Activated T-cell treated with anti-CD3 and anti-CD28 coated beads, Interleukin-2, amount 50 U/mL, for 72 hours (primary cell): ENCODE measurements at regions not wholly inside any gene's neighbourhood (a gene's known extent, or its start where the extent isn't known, plus 50 kb on each side); places are given as distances from the start of the nearest gene placed in this dataset.

ENCODE experiments used
- ATAC-seq, 2 donors: fragments of 150-1000 bp; cut with Tn5 transposase; replicated peaks in 1 of 2; 2 replicates each; pipeline ENCODE4 v1.10.0; 2021; ENCODE audit warnings: moderate library complexity in 2 of 2, mild to moderate bottlenecking in 1 of 2
- DNase-seq, 2 donors: peaks; one replicate each; pipeline ENCODE4 v3.0.0; 2021 to 2022; ENCODE audit warnings: mixed read lengths in 1 of 2
- H3K27ac Mint-ChIP-seq: one replicate; pipeline ENCODE4 v1.8.0; 2022; ENCODE audit warnings: mild to moderate bottlenecking, moderate library complexity, mixed read lengths
- H3K27me3 Mint-ChIP-seq: one replicate; pipeline ENCODE4 v1.8.0; 2022; ENCODE audit warnings: low read depth, mixed read lengths
- H3K36me3 Mint-ChIP-seq, 2 donors: one replicate each; pipeline ENCODE4 v1.8.0; 2022; ENCODE audit warnings: mixed read lengths in 2 of 2, mild to moderate bottlenecking in 1 of 2; ENCODE audit not compliant: insufficient read depth in 2 of 2
- H3K4me1 Mint-ChIP-seq: one replicate; pipeline ENCODE4 v1.8.0; 2022; ENCODE audit warnings: low read depth, mixed read lengths
- H3K4me3 Mint-ChIP-seq, 2 donors: one replicate each; pipeline ENCODE4 v1.8.0; 2022; ENCODE audit warnings: mild to moderate bottlenecking in 2 of 2, mixed read lengths in 2 of 2, moderate library complexity in 2 of 2
- H3K9me3 Mint-ChIP-seq, 2 donors: one replicate each; pipeline ENCODE4 v1.8.0; 2022; ENCODE audit warnings: mixed read lengths in 2 of 2

GRCh38 chr3:147866561-147866960, 457.4 kb downstream of the ZIC1 start:
- DNase-seq: no peak

DNA sequence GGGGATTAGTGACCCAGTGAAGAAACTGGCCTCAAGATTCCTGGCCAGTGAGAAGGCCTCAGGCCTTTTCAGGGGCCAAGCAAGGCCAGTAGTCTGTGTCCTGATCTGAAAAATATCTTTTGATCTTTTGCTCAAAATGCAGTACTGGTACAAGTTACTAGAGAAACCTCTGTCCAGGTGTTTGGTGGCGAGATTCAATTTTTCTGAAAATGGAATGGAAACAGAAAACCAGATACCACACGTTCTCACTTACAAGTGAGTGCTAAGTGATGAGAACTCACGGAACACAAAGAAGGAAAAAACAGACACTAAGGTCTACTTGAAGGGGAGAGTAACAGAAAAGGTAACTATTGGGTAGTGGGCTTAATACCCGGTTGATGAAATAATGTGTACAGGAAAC, 463.4 kb downstream of the ZIC1 start:
- no peak overlapping the region for H3K4me3 Mint-ChIP-seq
- ATAC-seq (no peak), DNase-seq (no peak)
- H3K9me3 Mint-ChIP-seq: peaks cover 5 to 11% of the 10 kb centered on the region in 2 donors
- no peaks in the 10 kb centered on the region for H3K27me3 Mint-ChIP-seq
- H3K27ac Mint-ChIP-seq: no peak overlapping the region
- H3K36me3 Mint-ChIP-seq: no peaks in the 10 kb centered on the region
- H3K4me1 Mint-ChIP-seq: no peaks in the 10 kb centered on the region

More at GRCh38 chr3:147866561-147866960, 457.4 kb downstream of the ZIC1 start:
- H3K9me3 Mint-ChIP-seq: peaks cover 5 to 15% of the 10 kb centered on the region in 2 donors
- no peak for ATAC-seq
- no peaks in the 10 kb centered on the region for H3K27me3 Mint-ChIP-seq
- no peaks in the 10 kb centered on the region for H3K36me3 Mint-ChIP-seq
- H3K27ac Mint-ChIP-seq: no peak overlapping the region
- no peak overlapping the region for H3K4me3 Mint-ChIP-seq
- H3K4me1 Mint-ChIP-seq: no peaks in the 10 kb centered on the region

DNA sequence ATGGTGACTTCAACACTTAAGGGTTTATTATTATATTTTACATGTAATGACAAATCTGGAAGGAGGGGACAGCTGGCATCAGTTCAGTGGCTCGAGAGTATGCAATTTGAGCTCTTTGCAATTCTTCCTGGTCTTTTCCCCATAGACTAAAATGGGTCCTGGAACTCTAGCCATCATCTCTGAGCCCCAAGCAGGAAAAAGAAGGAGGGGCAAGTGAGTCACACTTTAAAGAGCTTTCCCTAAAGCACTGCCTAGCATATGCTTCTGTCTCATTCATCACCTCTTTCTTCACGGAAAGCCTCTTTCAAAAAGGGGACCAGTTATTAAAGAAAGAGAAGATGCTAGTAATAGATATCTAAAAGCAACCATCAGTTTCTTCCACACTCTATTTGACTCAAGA, 466.3 kb downstream of the ZIC1 start:
- Mint-ChIP-seq H3K4me3 (no peak overlapping the region), H3K36me3 (no peaks in the 10 kb centered on the region), H3K27ac (no peak overlapping the region), H3K9me3 (peaks cover 9 to 13% of the 10 kb centered on the region in 2 donors), H3K27me3 (no peaks in the 10 kb centered on the region), H3K4me1 (no peaks in the 10 kb centered on the region)
- no peak for DNase-seq
- no peak for ATAC-seq

GRCh38 chr3:147881933-147882332, 472.8 kb downstream of the ZIC1 start:
- no peak for ATAC-seq
- H3K36me3 Mint-ChIP-seq: peaks cover 0 to 3% of the 10 kb centered on the region in 2 donors

GRCh38 chr3:147886879-147887278, 477.7 kb downstream of the ZIC1 start:
- H3K4me3 Mint-ChIP-seq: no peak overlapping the region
- H3K4me1 Mint-ChIP-seq: no peaks in the 10 kb centered on the region
- no peak for DNase-seq
- peaks cover 2 to 7% of the 10 kb centered on the region in 2 donors for H3K9me3 Mint-ChIP-seq
- ATAC-seq: no peak
- H3K27ac Mint-ChIP-seq: no peak overlapping the region
- no peaks in the 10 kb centered on the region for H3K27me3 Mint-ChIP-seq
- no peaks in the 10 kb centered on the region for H3K36me3 Mint-ChIP-seq

More at GRCh38 chr3:147881933-147882332, 472.8 kb downstream of the ZIC1 start:
- no peak for DNase-seq
- peaks cover 7 to 10% of the 10 kb centered on the region in 2 donors for H3K9me3 Mint-ChIP-seq
- H3K4me1 Mint-ChIP-seq: no peaks in the 10 kb centered on the region
- no peak overlapping the region for H3K4me3 Mint-ChIP-seq
- no peak overlapping the region for H3K27ac Mint-ChIP-seq
- no peaks in the 10 kb centered on the region for H3K27me3 Mint-ChIP-seq

DNA sequence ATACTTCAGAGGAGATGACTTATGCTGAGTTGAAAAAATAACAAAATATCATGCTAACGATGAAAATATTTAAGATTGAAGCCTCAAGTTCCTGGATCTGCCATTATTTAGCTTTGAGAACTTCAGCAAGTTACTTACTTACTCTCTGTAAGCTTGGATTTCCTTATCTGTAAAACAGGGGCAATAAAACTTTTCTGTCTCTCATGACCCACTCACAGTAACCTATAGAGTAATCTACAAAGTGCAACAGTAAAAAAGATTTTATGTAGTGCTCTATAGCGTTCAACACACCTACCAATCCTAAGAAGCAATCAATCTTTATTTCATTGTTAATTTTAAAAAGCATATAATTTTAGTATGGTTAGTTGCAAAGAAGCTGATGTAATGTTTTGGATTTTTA, 478.6 kb downstream of the ZIC1 start:
- Mint-ChIP-seq H3K9me3 (peaks cover 0 to 3% of the 10 kb centered on the region in 2 donors), H3K27ac (no peak overlapping the region), H3K36me3 (no peaks in the 10 kb centered on the region), H3K27me3 (no peaks in the 10 kb centered on the region), H3K4me1 (no peaks in the 10 kb centered on the region), H3K4me3 (no peak overlapping the region)
- DNase-seq (no peak), ATAC-seq (no peak)

DNA sequence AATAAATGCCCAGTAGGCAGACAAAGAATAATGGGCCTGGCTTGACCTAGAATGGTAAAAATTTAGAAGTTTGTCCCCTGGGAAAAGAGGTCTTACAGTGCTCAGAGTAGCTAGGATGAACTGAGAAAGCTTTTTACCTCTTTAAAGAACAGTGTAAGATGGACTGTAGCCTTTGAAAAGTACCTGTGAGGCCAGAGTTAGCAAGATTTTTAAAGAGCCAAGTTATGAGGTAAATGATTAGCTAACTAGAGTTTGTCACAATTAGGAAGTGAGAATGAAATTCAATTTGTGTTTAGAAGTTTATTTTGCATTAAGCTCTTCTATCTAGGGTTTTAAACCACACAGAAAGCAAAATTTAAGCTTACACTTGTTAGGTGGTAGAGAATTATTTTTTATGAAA, 480.9 kb downstream of the ZIC1 start:
- H3K27me3 Mint-ChIP-seq: no peaks in the 10 kb centered on the region
- H3K9me3 Mint-ChIP-seq: peaks cover 0 to 2% of the 10 kb centered on the region in 2 donors
- H3K27ac Mint-ChIP-seq: no peak overlapping the region
- ATAC-seq (no peak), DNase-seq (no peak)
- H3K4me1 Mint-ChIP-seq: no peaks in the 10 kb centered on the region
- H3K36me3 Mint-ChIP-seq: no peaks in the 10 kb centered on the region
- no peak overlapping the region for H3K4me3 Mint-ChIP-seq

DNA sequence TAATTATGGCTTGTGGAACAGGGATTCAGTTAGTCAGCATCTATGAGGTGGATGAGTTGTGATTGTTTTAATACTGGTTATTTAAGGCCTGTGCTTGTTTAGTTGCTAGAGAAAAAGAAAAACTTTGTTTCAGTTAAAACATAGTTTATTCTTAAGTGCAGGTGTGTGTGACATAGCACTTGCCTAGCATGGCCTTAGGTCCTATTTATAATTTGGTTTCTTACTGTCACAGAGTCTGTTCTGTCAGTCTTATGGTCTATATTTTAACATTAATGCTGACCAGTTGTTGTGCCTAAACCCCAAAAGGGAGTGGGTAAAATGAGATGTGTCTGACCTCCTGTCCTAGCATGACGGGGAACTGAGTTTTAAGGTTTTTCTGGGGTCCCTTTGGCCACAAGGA, 486.3 kb downstream of the ZIC1 start:
- Mint-ChIP-seq H3K27ac (no peak overlapping the region), H3K36me3 (no peaks in the 10 kb centered on the region), H3K27me3 (no peaks in the 10 kb centered on the region), H3K9me3 (peaks cover 0 to 2% of the 10 kb centered on the region in 2 donors), H3K4me1 (no peaks in the 10 kb centered on the region), H3K4me3 (no peak overlapping the region)
- ATAC-seq: no peak
- no peak for DNase-seq

DNA sequence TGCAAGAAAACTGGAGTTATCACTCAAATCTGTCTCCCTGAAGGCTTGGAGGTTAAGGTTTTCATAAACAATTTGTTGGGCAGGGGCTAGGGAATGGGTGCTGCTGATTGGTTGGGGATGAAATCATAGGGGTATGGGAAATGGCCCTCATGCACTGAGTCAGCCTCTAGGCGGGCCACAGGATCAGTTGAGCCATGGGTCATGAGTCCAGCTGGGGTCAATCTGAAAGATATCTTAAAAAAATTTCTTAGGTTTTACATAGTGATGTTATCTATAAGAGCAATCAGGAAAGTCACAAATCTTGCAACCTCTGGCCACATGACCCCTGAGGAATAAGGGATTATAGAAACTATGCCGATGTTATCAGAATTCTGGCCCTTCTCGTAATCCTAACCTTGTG, 491.7 kb downstream of the ZIC1 start:
- Mint-ChIP-seq H3K4me1 (no peaks in the 10 kb centered on the region), H3K4me3 (no peak overlapping the region), H3K27ac (no peak overlapping the region), H3K36me3 (no peaks in the 10 kb centered on the region), H3K27me3 (no peaks in the 10 kb centered on the region), H3K9me3 (peaks cover 0 to 3% of the 10 kb centered on the region in 2 donors)
- no peak for ATAC-seq
- DNase-seq: no peak

- no peaks in the 10 kb centered on the region for H3K27me3 Mint-ChIP-seq
- DNase-seq (no peak), ATAC-seq (no peak)
- H3K27ac Mint-ChIP-seq: no peak overlapping the region
- H3K9me3 Mint-ChIP-seq: peaks cover 1% of the 10 kb centered on the region in 2 donors
- H3K4me1 Mint-ChIP-seq: no peaks in the 10 kb centered on the region
- H3K4me3 Mint-ChIP-seq: no peak overlapping the region
- H3K36me3 Mint-ChIP-seq: no peaks in the 10 kb centered on the region
Observed at GRCh38 chr3:147903026-147903425, 493.9 kb downstream of the ZIC1 start.

GRCh38 chr3:147904421-147904820, 495.3 kb downstream of the ZIC1 start:
- no peak overlapping the region for H3K4me3 Mint-ChIP-seq
- DNase-seq: no peak
- no peak for ATAC-seq
- H3K27me3 Mint-ChIP-seq: no peaks in the 10 kb centered on the region
- H3K4me1 Mint-ChIP-seq: no peaks in the 10 kb centered on the region
- H3K36me3 Mint-ChIP-seq: no peaks in the 10 kb centered on the region
- H3K27ac Mint-ChIP-seq: no peak overlapping the region
- peaks cover 1% of the 10 kb centered on the region in 2 donors for H3K9me3 Mint-ChIP-seq

DNA sequence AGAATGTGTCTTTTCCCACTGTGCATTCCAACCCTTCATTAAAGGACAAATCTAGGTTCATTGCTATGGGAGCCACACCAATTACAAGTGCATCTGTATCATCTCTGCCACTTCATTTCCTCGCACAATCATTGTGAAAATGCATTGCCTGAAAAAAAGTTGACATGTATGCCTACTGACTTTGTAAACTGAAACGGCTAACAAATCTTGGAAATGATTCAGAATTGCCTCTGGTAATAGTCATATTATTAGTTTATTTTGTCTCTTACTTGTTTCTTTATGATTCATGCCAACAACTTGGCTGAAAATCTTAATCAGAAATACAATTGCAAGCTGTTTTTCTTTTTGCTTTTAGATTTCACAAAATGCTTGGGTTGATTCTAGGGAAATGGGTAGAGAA, 497.1 kb downstream of the ZIC1 start:
- peaks cover 4% of the 10 kb centered on the region in 2 donors for H3K9me3 Mint-ChIP-seq
- no peak overlapping the region for H3K4me3 Mint-ChIP-seq

DNA sequence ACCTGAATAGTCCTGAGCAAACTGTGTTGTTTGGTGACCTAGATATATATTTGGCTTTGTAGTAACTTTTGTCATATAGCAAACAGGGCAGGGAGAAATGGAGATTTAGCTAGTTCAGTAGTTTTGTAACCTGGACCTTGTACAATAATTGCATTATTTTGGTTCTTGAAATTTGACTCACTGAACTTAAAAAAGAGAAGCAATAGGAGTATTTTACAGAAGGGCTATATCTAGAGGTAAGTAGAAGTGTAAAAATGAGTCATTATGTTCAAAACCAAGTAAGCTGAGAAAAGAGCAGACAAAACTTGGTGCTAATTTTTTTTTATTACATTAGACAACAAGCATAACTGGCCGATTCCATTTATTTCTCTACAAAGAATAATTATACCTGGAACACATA, 505.4 kb downstream of the ZIC1 start:
- H3K4me3 Mint-ChIP-seq: no peak overlapping the region
- H3K27me3 Mint-ChIP-seq: no peaks in the 10 kb centered on the region
- DNase-seq (no peak), ATAC-seq (no peak)
- no peaks in the 10 kb centered on the region for H3K36me3 Mint-ChIP-seq
- peaks cover 2 to 9% of the 10 kb centered on the region in 2 donors for H3K9me3 Mint-ChIP-seq
- H3K4me1 Mint-ChIP-seq: no peaks in the 10 kb centered on the region
- H3K27ac Mint-ChIP-seq: no peak overlapping the region

More for the DNA sequence above, 497.1 kb downstream of the ZIC1 start:
- no peaks in the 10 kb centered on the region for H3K27me3 Mint-ChIP-seq
- H3K36me3 Mint-ChIP-seq: no peaks in the 10 kb centered on the region
- H3K27ac Mint-ChIP-seq: no peak overlapping the region
- H3K4me1 Mint-ChIP-seq: no peaks in the 10 kb centered on the region
- DNase-seq (no peak), ATAC-seq (no peak)

DNA sequence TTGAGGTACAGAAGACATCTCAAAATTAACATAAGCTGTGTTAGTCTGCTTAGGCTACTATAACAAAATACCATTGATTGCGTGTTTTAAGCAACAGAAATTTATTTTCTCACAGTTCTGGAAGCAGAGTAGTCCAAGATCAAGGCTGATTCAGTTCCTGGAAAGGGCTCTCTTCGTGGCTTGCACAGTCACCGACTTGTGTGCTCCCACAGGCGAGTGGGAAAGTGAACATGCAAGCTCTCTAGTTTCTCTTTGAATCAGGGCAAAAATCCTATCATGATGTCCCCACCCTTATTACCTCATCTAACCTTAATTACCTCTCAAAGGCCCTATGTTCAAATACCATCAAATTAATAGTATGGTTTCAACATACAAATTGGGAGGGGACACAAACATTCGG, 505.9 kb downstream of the ZIC1 start:
- no peak overlapping the region for H3K27ac Mint-ChIP-seq
- H3K9me3 Mint-ChIP-seq: peaks cover 2 to 9% of the 10 kb centered on the region in 2 donors
- no peaks in the 10 kb centered on the region for H3K4me1 Mint-ChIP-seq
- no peaks in the 10 kb centered on the region for H3K27me3 Mint-ChIP-seq
- ATAC-seq: no peak
- no peaks in the 10 kb centered on the region for H3K36me3 Mint-ChIP-seq
- no peak overlapping the region for H3K4me3 Mint-ChIP-seq
- DNase-seq: no peak
